ENCODE measurements at regions not wholly inside any gene's neighbourhood (a gene's known extent, or its start where the extent isn't known, plus 50 kb on each side); places are given as distances from the start of the nearest gene placed in this dataset.

DNA sequence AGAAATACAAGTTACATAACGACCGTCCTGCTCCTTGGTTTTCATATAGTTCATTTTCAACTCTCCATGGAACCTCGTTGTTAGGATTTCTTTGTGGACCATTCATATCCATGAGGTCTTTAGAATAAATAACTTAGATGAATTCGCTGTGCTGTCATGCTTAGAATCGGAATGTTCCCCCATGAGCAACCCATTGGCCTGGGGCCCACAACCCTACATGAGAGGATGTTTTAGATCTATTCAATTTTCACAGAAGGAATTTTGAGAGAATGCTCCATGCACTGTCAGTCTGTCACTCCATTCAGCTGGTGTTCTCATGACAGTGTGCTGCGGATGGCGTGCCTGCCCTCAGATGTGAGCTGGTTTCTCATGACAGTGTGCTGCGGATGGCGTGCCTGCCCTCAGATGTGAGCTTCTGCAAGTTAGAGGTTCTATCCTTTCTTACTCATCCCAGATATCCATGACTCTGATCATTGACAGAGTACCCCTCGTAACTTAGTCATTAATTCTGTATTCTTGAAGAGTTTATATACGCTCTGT, 1193.1 kb downstream of the EFNB2 start:
- Histone ChIP-seq H3K4me3 (ENCODE audit: low read depth, low read length) (no peak overlapping the region), H3K36me3 (ENCODE audit: control insufficient read depth, insufficient read depth, low read length) (no peaks in the 10 kb centered on the region), H3K27me3 (ENCODE audit: control insufficient read depth, insufficient read depth, low read length) (no peaks in the 10 kb centered on the region)
- DNase-seq (ENCODE audit: low read depth): no peak
- no peak for TF ChIP-seq CTCF (IDR thresholded peaks at IDR 0.05; ENCODE audit: insufficient read depth, low read depth, low read length)
- CTCF ChIA-PET: no interaction called here
- POLR2A ChIA-PET: no interaction called here

- CTCF ChIA-PET: no interaction called here
- POLR2A ChIA-PET: no interaction called here
- TF ChIP-seq CTCF (IDR thresholded peaks at IDR 0.05; ENCODE audit: insufficient read depth, low read depth, low read length): no peak
- no peaks in the 10 kb centered on the region for H3K36me3 ChIP-seq (ENCODE audit: control insufficient read depth, insufficient read depth, low read length)
- no peak overlapping the region for H3K4me3 ChIP-seq (ENCODE audit: low read depth, low read length)
- no peaks in the 10 kb centered on the region for H3K27me3 ChIP-seq (ENCODE audit: control insufficient read depth, insufficient read depth, low read length)
- no peak for DNase-seq (ENCODE audit: low read depth)
Observed at GRCh38 chr13:105341758-105342157, 1193.7 kb downstream of the EFNB2 start.

DNA sequence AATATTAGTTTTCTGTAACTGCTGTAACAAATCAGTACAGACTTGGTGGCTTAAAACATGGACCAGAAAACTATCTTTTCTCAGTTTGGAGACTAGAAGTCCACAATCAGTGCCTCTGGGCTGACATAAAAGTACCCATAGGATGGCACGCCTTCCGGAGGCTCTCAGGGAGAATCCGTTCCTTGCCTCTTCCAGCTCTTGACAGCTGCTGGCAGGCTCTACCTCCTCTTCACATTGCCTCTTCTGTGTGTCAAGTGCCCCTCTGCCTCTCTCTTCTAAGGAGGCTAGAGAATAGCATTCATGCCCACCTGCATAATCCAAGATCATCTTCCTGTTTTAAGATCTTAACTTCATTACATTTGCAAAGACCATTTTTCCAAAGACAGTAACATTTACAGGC, 1194.2 kb downstream of the EFNB2 start:
- DNase-seq (ENCODE audit: low read depth): no peak
- Histone ChIP-seq H3K4me3 (ENCODE audit: low read depth, low read length) (no peak overlapping the region), H3K36me3 (ENCODE audit: control insufficient read depth, insufficient read depth, low read length) (no peaks in the 10 kb centered on the region), H3K27me3 (ENCODE audit: control insufficient read depth, insufficient read depth, low read length) (no peaks in the 10 kb centered on the region)
- no peak for TF ChIP-seq CTCF (IDR thresholded peaks at IDR 0.05; ENCODE audit: insufficient read depth, low read depth, low read length)
- POLR2A ChIA-PET: no interaction called here
- CTCF ChIA-PET: no interaction called here

GRCh38 chr13:105340061-105340606, 1195.3 kb downstream of the EFNB2 start:
- no peak for TF ChIP-seq CTCF (IDR thresholded peaks at IDR 0.05; ENCODE audit: insufficient read depth, low read depth, low read length)
- no peak for DNase-seq (ENCODE audit: low read depth)
- Histone ChIP-seq H3K4me3 (ENCODE audit: low read depth, low read length) (no peak overlapping the region), H3K36me3 (ENCODE audit: control insufficient read depth, insufficient read depth, low read length) (no peaks in the 10 kb centered on the region), H3K27me3 (ENCODE audit: control insufficient read depth, insufficient read depth, low read length) (no peaks in the 10 kb centered on the region)
- CTCF ChIA-PET: interaction anchor here (0.7 kb wide), 1 partner anchor 126 kb away, joined by 3 read pairs; no protein-coding TSS in a partner anchor
- POLR2A ChIA-PET: no interaction called here

DNA sequence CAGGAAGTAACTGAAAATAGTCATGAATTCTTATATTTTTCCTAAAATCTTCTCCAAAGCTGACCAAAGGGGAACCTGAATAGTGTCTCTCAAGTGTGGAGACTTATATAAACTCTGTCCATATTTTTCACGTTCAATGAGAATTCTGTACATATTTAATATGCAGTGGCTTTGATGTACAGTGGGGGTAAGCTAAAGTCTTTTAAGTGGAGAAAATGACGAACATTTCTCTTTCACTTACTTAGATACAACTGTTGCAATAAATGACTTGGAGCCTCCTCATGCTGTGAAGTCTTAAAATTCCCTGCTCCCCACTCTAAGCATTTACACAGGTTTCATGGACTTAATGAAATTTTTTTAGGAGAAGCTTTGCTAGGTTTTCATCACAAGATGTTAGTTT, 1196.7 kb downstream of the EFNB2 start:
- DNase-seq (ENCODE audit: low read depth): no peak
- ChIA-PET CTCF (no interaction called here), POLR2A (no interaction called here)

More for the DNA sequence above, 1196.7 kb downstream of the EFNB2 start:
- no peak overlapping the region for H3K4me3 ChIP-seq (ENCODE audit: low read depth, low read length)
- H3K36me3 ChIP-seq (ENCODE audit: control insufficient read depth, insufficient read depth, low read length): no peaks in the 10 kb centered on the region
- H3K27me3 ChIP-seq (ENCODE audit: control insufficient read depth, insufficient read depth, low read length): no peaks in the 10 kb centered on the region
- TF ChIP-seq CTCF (IDR thresholded peaks at IDR 0.05; ENCODE audit: insufficient read depth, low read depth, low read length): no peak

Measured in BJ (cell line).